NCI-H1694 (cell line): ENCODE measurements at regions not wholly inside any gene's neighbourhood (a gene's known extent, or its start where the extent isn't known, plus 50 kb on each side); places are given as distances from the start of the nearest gene placed in this dataset.

Experiments used
- DNase-seq: peaks from one replicate; lab custom pipeline; 2025; lab: John Stamatoyannopoulos, UW

- no peak for DNase-seq
These were observed 88.2 kb upstream of the DAP start for GRCh38 chr5:10849278-10849677.

- DNase-seq, result no peak
These were observed 83.0 kb upstream of the DAP start for GRCh38 chr5:10844016-10844415.

GRCh38 chr5:10842823-10843222 lies 81.8 kb upstream of the DAP start:
- DNase-seq, result no peak

GRCh38 chr5:10839916-10840599 lies 79.0 kb upstream of the DAP start:
- DNase-seq, result no peak

- no peak for DNase-seq
These were observed 78.1 kb upstream of the DAP start for GRCh38 chr5:10839118-10839517.

- DNase-seq, result no peak
These were observed 77.0 kb upstream of the DAP start for GRCh38 chr5:10838038-10838437.

GRCh38 chr5:10836986-10837385 lies 76.0 kb upstream of the DAP start:
- DNase-seq, result no peak

GRCh38 chr5:10834695-10835094 lies 73.7 kb upstream of the DAP start:
- DNase-seq, result no peak

- no peak for DNase-seq
These were observed 72.0 kb upstream of the DAP start for GRCh38 chr5:10832987-10833386.

- no peak for DNase-seq
These were observed 71.4 kb upstream of the DAP start for GRCh38 chr5:10832421-10832820.

GRCh38 chr5:10831419-10831818 lies 70.4 kb upstream of the DAP start:
- DNase-seq, result no peak

GRCh38 chr5:10828241-10828640 lies 67.2 kb upstream of the DAP start:
- DNase-seq, result no peak

GRCh38 chr5:10827571-10827970 lies 66.5 kb upstream of the DAP start:
- DNase-seq, result no peak

- no peak for DNase-seq
These were observed 65.9 kb upstream of the DAP start for GRCh38 chr5:10826971-10827370.

GRCh38 chr5:10825897-10826644 lies 65.0 kb upstream of the DAP start:
- no peak for DNase-seq

- no peak for DNase-seq
These were observed 51.2 kb upstream of the DAP start for GRCh38 chr5:10812218-10812617.
